ENCODE measurements at regions not wholly inside any gene's neighbourhood (a gene's known extent, or its start where the extent isn't known, plus 50 kb on each side); places are given as distances from the start of the nearest gene placed in this dataset.

- Histone ChIP-seq H3K9me3 (ENCODE audit: control insufficient read depth, low read length) (no peaks in the 10 kb centered on the region), H3K4me1 (ENCODE audit: control insufficient read depth, insufficient read depth, low read length) (no peaks in the 10 kb centered on the region), H3K27me3 (ENCODE audit: control insufficient read depth, insufficient read depth) (no peaks in the 10 kb centered on the region), H3K4me3 (ENCODE audit: low read length) (no peak overlapping the region), H3K27ac (ENCODE audit: low read length) (no peak overlapping the region)
- ATAC-seq (no peak), DNase-seq (peak in 1 of 3 donors; percentile 20)
- intact Hi-C loops (cut with DNase I): loop anchor here in 3 of 4 donors (2.0 to 5.0 kb wide), 2 partner anchors 446 to 447 kb away; no protein-coding TSS in a partner anchor
- 71% methylated on average over 12 of the region's 12 CpGs for WGBS
Measured at GRCh38 chr16:86071611-86072240, 172.8 kb downstream of the IRF8 start.

- ATAC-seq: peak in 1 of 2 donors; percentile 52
- Histone ChIP-seq H3K4me3 (ENCODE audit: low read length) (no peak overlapping the region), H3K4me1 (ENCODE audit: control insufficient read depth, insufficient read depth, low read length) (no peaks in the 10 kb centered on the region), H3K27ac (ENCODE audit: low read length) (no peak overlapping the region), H3K27me3 (ENCODE audit: control insufficient read depth, insufficient read depth) (no peaks in the 10 kb centered on the region), H3K9me3 (ENCODE audit: control insufficient read depth, low read length) (no peaks in the 10 kb centered on the region)
- intact Hi-C loops (cut with DNase I): loop anchor here (1.0 to 5.0 kb wide), 3 partner anchors 445 to 448 kb away; no protein-coding TSS in a partner anchor
- peak; percentile 64 to 85 (median 81) for DNase-seq
- 46% methylated on average over 21 of the region's 21 CpGs for WGBS
Measured at GRCh38 chr16:86072328-86073102, 173.6 kb downstream of the IRF8 start.

GRCh38 chr16:86073103-86073625 is 174.2 kb downstream of the IRF8 start:
- intact Hi-C loops (cut with DNase I): loop anchor here (1.0 to 5.0 kb wide), 3 partner anchors 444 to 447 kb away; no protein-coding TSS in a partner anchor
- no peaks in the 10 kb centered on the region for H3K27me3 ChIP-seq (ENCODE audit: control insufficient read depth, insufficient read depth)
- DNase-seq: peak in 1 of 3 donors; percentile 16

GRCh38 chr16:86073763-86074493 is 175.0 kb downstream of the IRF8 start:
- 89% methylated on average over 9 of the region's 9 CpGs for WGBS
- intact Hi-C loops (cut with DNase I): loop anchor here (1.0 to 5.0 kb wide), 3 partner anchors 443 to 446 kb away; no protein-coding TSS in a partner anchor
- H3K9me3 ChIP-seq (ENCODE audit: control insufficient read depth, low read length): no peaks in the 10 kb centered on the region
- peak in 1 of 3 donors; percentile 14 for DNase-seq
- H3K27me3 ChIP-seq (ENCODE audit: control insufficient read depth, insufficient read depth): no peaks in the 10 kb centered on the region
- no peak overlapping the region for H3K27ac ChIP-seq (ENCODE audit: low read length)
- no peak for ATAC-seq
- no peak overlapping the region for H3K4me3 ChIP-seq (ENCODE audit: low read length)
- no peaks in the 10 kb centered on the region for H3K4me1 ChIP-seq (ENCODE audit: control insufficient read depth, insufficient read depth, low read length)

More at GRCh38 chr16:86073103-86073625, 174.2 kb downstream of the IRF8 start:
- H3K4me1 ChIP-seq (ENCODE audit: control insufficient read depth, insufficient read depth, low read length): no peaks in the 10 kb centered on the region
- no peak overlapping the region for H3K27ac ChIP-seq (ENCODE audit: low read length)
- no peak overlapping the region for H3K4me3 ChIP-seq (ENCODE audit: low read length)
- H3K9me3 ChIP-seq (ENCODE audit: control insufficient read depth, low read length): no peaks in the 10 kb centered on the region
- WGBS: 62% methylated on average over 11 of the region's 11 CpGs
- no peak for ATAC-seq

- H3K27me3 ChIP-seq (ENCODE audit: control insufficient read depth, insufficient read depth): no peaks in the 10 kb centered on the region
- intact Hi-C loops (cut with DNase I): loop anchor here in 2 of 4 donors (5.0 kb wide), 1 partner anchor 442 kb away; no protein-coding TSS in a partner anchor
- no peak overlapping the region for H3K27ac ChIP-seq (ENCODE audit: low read length)
- H3K4me1 ChIP-seq (ENCODE audit: control insufficient read depth, insufficient read depth, low read length): no peaks in the 10 kb centered on the region
- 58% methylated on average over 20 of the region's 20 CpGs for WGBS
- ATAC-seq (peak in 1 of 2 donors; percentile 25), DNase-seq (peak in 1 of 3 donors; percentile 31)
- no peak overlapping the region for H3K4me3 ChIP-seq (ENCODE audit: low read length)
- H3K9me3 ChIP-seq (ENCODE audit: control insufficient read depth, low read length): no peaks in the 10 kb centered on the region
Measured at GRCh38 chr16:86074651-86075487, 175.9 kb downstream of the IRF8 start.

- no peaks in the 10 kb centered on the region for H3K4me1 ChIP-seq (ENCODE audit: control insufficient read depth, insufficient read depth, low read length)
- H3K9me3 ChIP-seq (ENCODE audit: control insufficient read depth, low read length): no peaks in the 10 kb centered on the region
- ATAC-seq: no peak
- no peak overlapping the region for H3K27ac ChIP-seq (ENCODE audit: low read length)
- peak in 1 of 3 donors; percentile 0 for DNase-seq
- no peaks in the 10 kb centered on the region for H3K27me3 ChIP-seq (ENCODE audit: control insufficient read depth, insufficient read depth)
- WGBS: 62% methylated on average over 2 of the region's 2 CpGs
- H3K4me3 ChIP-seq (ENCODE audit: low read length): no peak overlapping the region
- intact Hi-C loops (cut with DNase I): no loop called here
Measured at GRCh38 chr16:86075488-86075785, 176.5 kb downstream of the IRF8 start.

- intact Hi-C loops (cut with DNase I): no loop called here
- Histone ChIP-seq H3K9me3 (ENCODE audit: control insufficient read depth, low read length) (no peaks in the 10 kb centered on the region), H3K27ac (ENCODE audit: low read length) (no peak overlapping the region), H3K27me3 (ENCODE audit: control insufficient read depth, insufficient read depth) (no peaks in the 10 kb centered on the region), H3K4me1 (ENCODE audit: control insufficient read depth, insufficient read depth, low read length) (no peaks in the 10 kb centered on the region), H3K4me3 (ENCODE audit: low read length) (no peak overlapping the region)
- DNase-seq: peak in 1 of 3 donors; percentile 17
- no peak for ATAC-seq
- 83% methylated on average over 9 of the region's 9 CpGs for WGBS
Measured at GRCh38 chr16:86075839-86076440, 177.0 kb downstream of the IRF8 start.

- no peaks in the 10 kb centered on the region for H3K9me3 ChIP-seq (ENCODE audit: control insufficient read depth, low read length)
- peak in 1 of 3 donors; percentile 4 for DNase-seq
- H3K27me3 ChIP-seq (ENCODE audit: control insufficient read depth, insufficient read depth): no peaks in the 10 kb centered on the region
- intact Hi-C loops (cut with DNase I): no loop called here
- no peaks in the 10 kb centered on the region for H3K4me1 ChIP-seq (ENCODE audit: control insufficient read depth, insufficient read depth, low read length)
- no peak overlapping the region for H3K27ac ChIP-seq (ENCODE audit: low read length)
- no peak for ATAC-seq
- 94% methylated on average over 5 of the region's 5 CpGs for WGBS
- H3K4me3 ChIP-seq (ENCODE audit: low read length): no peak overlapping the region
Measured at GRCh38 chr16:86076606-86077005, 177.6 kb downstream of the IRF8 start.

- intact Hi-C loops (cut with DNase I): no loop called here
- H3K27me3 ChIP-seq (ENCODE audit: control insufficient read depth, insufficient read depth): no peaks in the 10 kb centered on the region
- WGBS: 90% methylated on average over 17 of the region's 17 CpGs
- no peak overlapping the region for H3K4me3 ChIP-seq (ENCODE audit: low read length)
- DNase-seq (peak in 1 of 3 donors; percentile 10), ATAC-seq (no peak)
- no peaks in the 10 kb centered on the region for H3K4me1 ChIP-seq (ENCODE audit: control insufficient read depth, insufficient read depth, low read length)
- H3K27ac ChIP-seq (ENCODE audit: low read length): no peak overlapping the region
- H3K9me3 ChIP-seq (ENCODE audit: control insufficient read depth, low read length): no peaks in the 10 kb centered on the region
Measured at GRCh38 chr16:86077243-86077940, 178.4 kb downstream of the IRF8 start.

Data from right cardiac atrium (tissue), 5 donors.